Cardiac muscle cell (in vitro differentiated cells and primary cell): ENCODE measurements at regions not wholly inside any gene's neighbourhood (a gene's known extent, or its start where the extent isn't known, plus 50 kb on each side); places are given as distances from the start of the nearest gene placed in this dataset.
A peak's percentile ranks its signal among the peaks of the same experiment; 100 is the strongest.

Experiments
- DNase-seq, 2 donors: peaks; one replicate each; pipeline versions ENCODE4 v3.0.0 to v3.0.0-alpha.2; 2010 to 2017; ENCODE audit warnings: low read depth in 1 of 2, low spot score in 1 of 2
- H3K27ac ChIP-seq: fragments of 200-600 bp; sonication (generic); 2 replicates; pipeline ENCODE4 v1.5.1; 2016
- H3K27me3 ChIP-seq: fragments of 200-600 bp; sonication (generic); 2 replicates; pipeline ENCODE4 v1.6.0; 2016; ENCODE audit warnings: control low read depth
- H3K36me3 ChIP-seq: fragments of 200-600 bp; sonication (generic); 2 replicates; pipeline ENCODE4 v1.5.1; 2016; ENCODE audit warnings: control low read depth
- H3K4me1 ChIP-seq: fragments of 200-600 bp; sonication (generic); 2 replicates; pipeline ENCODE4 v1.8.1; 2017; ENCODE audit warnings: low read depth, mild to moderate bottlenecking, mixed run types
- H3K4me3 ChIP-seq: fragments of 200-600 bp; sonication (generic); 2 replicates; pipeline ENCODE4 v1.5.1; 2016; ENCODE audit warnings: mild to moderate bottlenecking
- H3K9me3 ChIP-seq: fragments of 200-600 bp; sonication (generic); 2 replicates; pipeline ENCODE4 v1.5.1; 2017; ENCODE audit warnings: low read depth, mild to moderate bottlenecking, control low read depth
- TF ChIP-seq, protein P1 (sequence below): IDR thresholded peaks from 2 replicates; pipeline ENCODE4 v1.5.1; 2012; ENCODE audit warnings: low read depth, mild to moderate bottlenecking, low read length

DNA sequence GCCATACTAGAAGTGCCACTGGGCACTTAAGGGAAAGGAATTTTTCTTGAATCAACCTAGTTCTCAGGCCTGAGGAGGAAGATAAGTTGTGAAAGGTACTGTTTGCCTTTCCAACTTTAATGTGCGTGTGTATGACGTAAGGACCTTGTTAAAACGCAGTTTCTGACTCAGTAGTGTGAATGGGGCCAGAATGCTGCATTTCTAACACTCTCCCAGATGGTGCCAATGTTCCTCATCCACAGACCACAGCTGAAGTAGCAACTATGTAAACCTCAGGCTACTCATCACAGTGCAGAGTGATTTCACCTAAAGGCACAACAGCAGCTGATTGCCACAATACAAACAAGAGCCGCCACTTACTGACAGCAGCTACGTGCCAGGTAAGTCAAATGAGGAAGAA lies 103.6 kb downstream of the OTOL1 start:
- Histone ChIP-seq H3K36me3 (no peaks in the 10 kb centered on the region), H3K27ac (no peak overlapping the region), H3K9me3 (no peaks in the 10 kb centered on the region), H3K4me3 (no peak overlapping the region), H3K27me3 (no peaks in the 10 kb centered on the region), H3K4me1 (no peaks in the 10 kb centered on the region)
- DNase-seq = no peak
- TF ChIP-seq, protein P1, sequence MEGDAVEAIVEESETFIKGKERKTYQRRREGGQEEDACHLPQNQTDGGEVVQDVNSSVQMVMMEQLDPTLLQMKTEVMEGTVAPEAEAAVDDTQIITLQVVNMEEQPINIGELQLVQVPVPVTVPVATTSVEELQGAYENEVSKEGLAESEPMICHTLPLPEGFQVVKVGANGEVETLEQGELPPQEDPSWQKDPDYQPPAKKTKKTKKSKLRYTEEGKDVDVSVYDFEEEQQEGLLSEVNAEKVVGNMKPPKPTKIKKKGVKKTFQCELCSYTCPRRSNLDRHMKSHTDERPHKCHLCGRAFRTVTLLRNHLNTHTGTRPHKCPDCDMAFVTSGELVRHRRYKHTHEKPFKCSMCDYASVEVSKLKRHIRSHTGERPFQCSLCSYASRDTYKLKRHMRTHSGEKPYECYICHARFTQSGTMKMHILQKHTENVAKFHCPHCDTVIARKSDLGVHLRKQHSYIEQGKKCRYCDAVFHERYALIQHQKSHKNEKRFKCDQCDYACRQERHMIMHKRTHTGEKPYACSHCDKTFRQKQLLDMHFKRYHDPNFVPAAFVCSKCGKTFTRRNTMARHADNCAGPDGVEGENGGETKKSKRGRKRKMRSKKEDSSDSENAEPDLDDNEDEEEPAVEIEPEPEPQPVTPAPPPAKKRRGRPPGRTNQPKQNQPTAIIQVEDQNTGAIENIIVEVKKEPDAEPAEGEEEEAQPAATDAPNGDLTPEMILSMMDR = no peak

DNA sequence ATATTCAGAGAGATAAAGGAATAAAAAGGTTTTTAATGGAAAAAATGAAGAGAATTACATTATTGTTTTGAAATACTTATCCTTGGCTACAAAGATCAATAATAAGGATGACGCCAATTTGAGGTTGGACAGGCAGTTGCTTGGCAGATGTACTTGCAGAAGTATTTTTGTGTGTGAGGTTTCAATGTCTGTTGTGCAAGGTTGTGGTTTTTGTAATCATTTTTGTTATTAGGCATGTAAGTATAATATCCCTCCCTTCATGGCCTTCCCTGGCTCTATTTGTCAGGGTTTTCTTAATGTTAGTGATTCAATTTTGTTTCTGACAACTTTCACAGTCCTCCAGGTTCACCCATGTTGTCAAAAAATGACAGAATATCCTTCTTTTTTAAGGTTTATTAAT lies 105.9 kb downstream of the OTOL1 start:
- Histone ChIP-seq H3K9me3 (no peaks in the 10 kb centered on the region), H3K36me3 (no peaks in the 10 kb centered on the region), H3K4me1 (no peaks in the 10 kb centered on the region), H3K27me3 (no peaks in the 10 kb centered on the region), H3K4me3 (no peak overlapping the region), H3K27ac (no peak overlapping the region)
- no peak for DNase-seq
- TF ChIP-seq, protein P1 = no peak

DNA sequence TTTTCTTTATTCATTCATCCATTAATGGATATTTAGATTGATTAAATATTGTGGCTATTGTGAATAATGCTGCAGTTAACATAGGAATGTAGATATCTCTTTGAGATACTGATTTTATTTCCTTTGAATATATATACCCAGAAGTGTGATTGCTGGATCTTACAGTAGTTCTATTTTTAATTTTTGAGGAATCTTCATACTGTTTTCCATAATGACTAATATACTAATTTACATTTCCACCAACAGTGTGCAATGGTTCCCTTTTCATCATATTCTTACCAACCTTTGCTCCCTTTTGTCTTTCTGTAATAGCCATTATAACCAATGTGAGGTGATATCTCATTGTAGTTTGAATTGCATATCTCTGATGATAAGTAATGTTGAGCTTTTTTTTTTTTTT lies 106.3 kb downstream of the OTOL1 start:
- Histone ChIP-seq H3K4me3 (no peak overlapping the region), H3K4me1 (no peaks in the 10 kb centered on the region), H3K9me3 (no peaks in the 10 kb centered on the region), H3K27ac (no peak overlapping the region), H3K36me3 (no peaks in the 10 kb centered on the region), H3K27me3 (no peaks in the 10 kb centered on the region)
- no peak for DNase-seq
- TF ChIP-seq, protein P1 = no peak

DNA sequence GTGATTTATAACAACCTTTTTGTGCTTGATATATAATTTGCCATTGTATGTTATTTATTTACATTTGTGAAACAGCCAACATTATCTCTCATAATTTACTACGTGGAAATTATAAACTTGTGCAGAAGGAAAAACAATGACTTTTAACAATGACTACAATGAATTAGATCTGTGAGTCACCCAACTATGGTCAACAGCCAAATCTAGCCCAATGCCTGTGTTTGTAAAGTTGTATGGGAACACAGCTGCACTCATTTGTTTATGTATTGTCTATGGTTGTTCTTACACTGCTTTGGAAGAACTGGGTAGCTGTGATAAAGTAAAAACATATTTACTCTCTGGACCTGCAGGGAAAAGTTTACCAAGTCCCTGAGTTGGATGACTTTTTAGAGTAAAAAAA lies 110.4 kb downstream of the OTOL1 start:
- no peak overlapping the region for H3K27ac ChIP-seq
- no peak for DNase-seq
- H3K27me3 ChIP-seq = no peaks in the 10 kb centered on the region
- H3K4me3 ChIP-seq = no peak overlapping the region
- H3K9me3 ChIP-seq = no peaks in the 10 kb centered on the region
- H3K36me3 ChIP-seq = no peaks in the 10 kb centered on the region
- no peaks in the 10 kb centered on the region for H3K4me1 ChIP-seq
- TF ChIP-seq, protein P1 = no peak

DNA sequence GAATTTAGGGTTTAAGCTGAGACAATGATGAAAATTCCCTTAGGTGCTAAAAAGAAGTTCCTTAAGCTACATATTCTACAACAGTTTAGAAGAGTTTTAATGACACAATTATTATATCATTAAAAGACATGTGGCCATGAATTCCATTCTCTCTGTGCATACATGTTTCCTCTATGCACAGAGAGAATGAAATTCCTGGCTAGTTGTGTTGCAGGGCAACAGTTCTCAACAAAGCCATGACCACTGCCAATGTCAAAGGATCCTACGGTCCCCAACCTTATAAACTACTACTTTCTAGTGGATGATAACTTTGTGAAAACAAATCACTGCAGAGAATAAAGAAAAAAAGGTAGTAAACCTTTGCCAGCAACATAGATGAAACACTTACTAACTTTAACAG lies 122.7 kb downstream of the OTOL1 start:
- TF ChIP-seq, protein P1 = no peak
- DNase-seq = no peak

DNA sequence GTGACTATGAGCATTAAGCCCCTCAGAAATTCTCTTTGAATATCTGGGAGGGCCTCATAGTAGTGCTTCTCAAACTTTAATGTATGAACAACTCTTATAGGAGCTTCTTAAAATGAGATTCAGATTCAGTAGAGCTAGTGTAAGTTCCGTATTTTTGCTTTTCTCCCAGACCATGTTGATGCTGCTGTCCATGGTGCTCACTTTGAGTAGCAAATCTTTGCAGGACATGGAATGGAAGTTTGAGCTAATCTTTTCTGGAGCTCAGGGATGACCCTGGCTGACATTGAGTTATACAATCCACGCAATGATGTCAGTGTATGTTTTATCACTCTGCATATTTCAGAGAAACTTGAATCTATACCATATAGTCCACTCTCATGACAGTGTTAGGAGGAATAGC lies 134.2 kb downstream of the OTOL1 start:
- H3K36me3 ChIP-seq = no peaks in the 10 kb centered on the region
- no peaks in the 10 kb centered on the region for H3K4me1 ChIP-seq
- no peaks in the 10 kb centered on the region for H3K9me3 ChIP-seq
- TF ChIP-seq, protein P1 = no peak
- no peaks in the 10 kb centered on the region for H3K27me3 ChIP-seq
- H3K4me3 ChIP-seq = no peak overlapping the region
- no peak overlapping the region for H3K27ac ChIP-seq
- peak in 1 of 2 donors; percentile 57 for DNase-seq

More for the DNA sequence above, 122.7 kb downstream of the OTOL1 start:
- H3K36me3 ChIP-seq = no peaks in the 10 kb centered on the region
- H3K4me1 ChIP-seq = no peaks in the 10 kb centered on the region
- no peaks in the 10 kb centered on the region for H3K9me3 ChIP-seq
- H3K27ac ChIP-seq = no peak overlapping the region
- no peak overlapping the region for H3K4me3 ChIP-seq
- H3K27me3 ChIP-seq = no peaks in the 10 kb centered on the region
